ENCODE measurements at regions not wholly inside any gene's neighbourhood (a gene's known extent, or its start where the extent isn't known, plus 50 kb on each side); places are given as distances from the start of the nearest gene placed in this dataset.

DNA sequence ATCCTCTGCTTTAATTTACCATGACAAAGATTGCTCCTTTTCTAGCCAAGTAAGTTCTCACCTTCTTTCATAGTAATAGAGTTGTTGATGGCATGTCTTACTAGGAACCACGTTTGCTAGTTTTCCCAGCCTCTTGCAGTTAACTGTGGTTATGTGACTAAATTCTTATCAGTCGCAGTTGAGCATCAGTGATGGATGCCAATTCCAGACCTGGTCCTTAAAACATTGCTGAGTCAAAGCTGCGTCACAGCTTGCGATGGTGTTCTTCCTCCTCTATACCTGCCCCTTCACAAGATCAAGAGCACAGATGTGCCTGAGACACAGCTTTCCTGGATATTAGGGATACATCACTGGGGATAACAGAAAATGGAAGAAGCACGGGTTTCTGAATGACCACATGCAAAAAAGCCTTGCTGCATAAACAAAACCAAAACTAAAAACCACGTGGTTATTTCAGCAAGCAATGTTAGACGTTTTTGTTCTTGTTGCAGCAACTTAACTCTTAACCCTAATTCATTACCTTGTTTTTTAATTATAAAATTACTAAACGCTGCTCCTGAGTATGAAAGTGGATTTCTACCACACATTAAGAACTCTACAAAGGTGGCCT, 97.6 kb upstream of the DACH1 start (continued):
- TF ChIP-seq, protein P1, sequence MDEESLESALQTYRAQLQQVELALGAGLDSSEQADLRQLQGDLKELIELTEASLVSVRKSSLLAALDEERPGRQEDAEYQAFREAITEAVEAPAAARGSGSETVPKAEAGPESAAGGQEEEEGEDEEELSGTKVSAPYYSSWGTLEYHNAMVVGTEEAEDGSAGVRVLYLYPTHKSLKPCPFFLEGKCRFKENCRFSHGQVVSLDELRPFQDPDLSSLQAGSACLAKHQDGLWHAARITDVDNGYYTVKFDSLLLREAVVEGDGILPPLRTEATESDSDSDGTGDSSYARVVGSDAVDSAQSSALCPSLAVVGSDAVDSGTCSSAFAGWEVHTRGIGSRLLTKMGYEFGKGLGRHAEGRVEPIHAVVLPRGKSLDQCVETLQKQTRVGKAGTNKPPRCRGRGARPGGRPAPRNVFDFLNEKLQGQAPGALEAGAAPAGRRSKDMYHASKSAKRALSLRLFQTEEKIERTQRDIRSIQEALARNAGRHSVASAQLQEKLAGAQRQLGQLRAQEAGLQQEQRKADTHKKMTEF (CRISPR knock-in tag; IDR thresholded peaks at IDR 0.05) = no peak
- TF ChIP-seq ZSCAN9 (CRISPR knock-in tag; IDR thresholded peaks at IDR 0.05; ENCODE audit: borderline replicate concordance) (no peak), SALL1 (CRISPR knock-in tag; IDR thresholded peaks at IDR 0.05) (no peak), FOXP1 (IDR thresholded peaks at IDR 0.05) (no peak), FOXP1 (CRISPR knock-in tag; IDR thresholded peaks at IDR 0.05) (no peak)
- TF ChIP-seq, protein P2, sequence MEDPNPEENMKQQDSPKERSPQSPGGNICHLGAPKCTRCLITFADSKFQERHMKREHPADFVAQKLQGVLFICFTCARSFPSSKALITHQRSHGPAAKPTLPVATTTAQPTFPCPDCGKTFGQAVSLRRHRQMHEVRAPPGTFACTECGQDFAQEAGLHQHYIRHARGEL (CRISPR knock-in tag; IDR thresholded peaks at IDR 0.05) = no peak
- TF ChIP-seq, protein P3, sequence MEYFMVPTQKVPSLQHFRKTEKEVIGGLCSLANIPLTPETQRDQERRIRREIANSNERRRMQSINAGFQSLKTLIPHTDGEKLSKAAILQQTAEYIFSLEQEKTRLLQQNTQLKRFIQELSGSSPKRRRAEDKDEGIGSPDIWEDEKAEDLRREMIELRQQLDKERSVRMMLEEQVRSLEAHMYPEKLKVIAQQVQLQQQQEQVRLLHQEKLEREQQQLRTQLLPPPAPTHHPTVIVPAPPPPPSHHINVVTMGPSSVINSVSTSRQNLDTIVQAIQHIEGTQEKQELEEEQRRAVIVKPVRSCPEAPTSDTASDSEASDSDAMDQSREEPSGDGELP (IDR thresholded peaks at IDR 0.05; ENCODE audit: borderline replicate concordance, low read depth) = no peak

DNA sequence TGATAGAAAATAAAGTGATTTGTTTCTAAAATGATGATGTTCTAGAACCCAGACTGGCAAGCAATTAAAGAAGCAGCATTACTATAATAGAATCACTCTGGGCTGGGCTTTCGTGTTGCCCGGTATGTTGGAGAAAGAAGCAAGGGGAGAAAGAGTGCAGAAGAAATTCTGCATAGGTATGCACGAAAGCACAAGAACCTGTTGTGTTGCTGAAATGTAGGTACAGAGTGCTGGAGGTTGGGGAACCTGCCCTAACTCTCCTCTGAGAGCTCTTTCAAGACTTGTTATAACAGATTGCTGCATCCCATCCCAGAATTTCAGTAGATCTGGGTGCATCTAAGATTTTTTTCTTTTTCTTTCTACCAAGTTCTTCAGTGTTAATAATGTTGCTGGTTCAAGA, 95.7 kb upstream of the DACH1 start:
- in situ Hi-C loops (cut with HindIII; ENCODE audit: extremely low pct_ligation_motif_present, low pct_unique_long_range_greater_than_20kb) = no loop called here
- no peaks in the 10 kb centered on the region for H3K4me1 ChIP-seq (ENCODE audit: insufficient read depth, low read length)
- H3K4me3 ChIP-seq (replicated peaks in 1 of 3; ENCODE audit: insufficient read depth in 1 of 3, low read depth in 2 of 3, low read length in 3 of 3) = no peak overlapping the region
- H3K27me3 ChIP-seq (ENCODE audit: control insufficient read depth in 1 of 2, insufficient read depth in 2 of 2, low read length in 2 of 2) = no peaks in the 10 kb centered on the region
- no peak overlapping the region for H3K27ac ChIP-seq (ENCODE audit: extremely low read length, insufficient read depth, low read length)
- no TSS peak for BruUV-seq (replicated peaks)
- WGBS (ENCODE audit: low lambda C conversion rate) = 1% methylated on average over 3 of the region's 3 CpGs
- POLR2A ChIA-PET = no interaction called here
- no peak overlapping the region for H3K9ac ChIP-seq (ENCODE audit: insufficient read depth, low read depth, low read length)
- DNase-seq (ENCODE audit: low spot score) (no peak), ATAC-seq (no peak), FAIRE-seq (no peak)
- intact Hi-C loops (cut with micrococcal nuclease; ENCODE audit: unreplicated experiment) = no loop called here
- no peaks in the 10 kb centered on the region for H4K20me1 ChIP-seq (ENCODE audit: insufficient read depth, low read length)
- H3K79me2 ChIP-seq (ENCODE audit: insufficient read depth, low read length) = no peaks in the 10 kb centered on the region
- H3K36me3 ChIP-seq (replicated peaks in 1 of 2; ENCODE audit: control insufficient read depth in 1 of 2, insufficient read depth in 2 of 2, low read length in 2 of 2) = no peaks in the 10 kb centered on the region
- H2AFZ ChIP-seq (ENCODE audit: low read length) = no peak overlapping the region
- no peak overlapping the region for H3K4me2 ChIP-seq (ENCODE audit: low read depth, low read length)
- H3K9me3 ChIP-seq (ENCODE audit: low read length) = no peaks in the 10 kb centered on the region
- CTCF ChIA-PET (ENCODE audit: low intra/inter-chr PET ratio, low total read pairs) = no interaction called here
- no peak for TF ChIP-seq RAD21 (CRISPR knock-in tag; IDR thresholded peaks at IDR 0.05)
- TF ChIP-seq, protein P4, sequence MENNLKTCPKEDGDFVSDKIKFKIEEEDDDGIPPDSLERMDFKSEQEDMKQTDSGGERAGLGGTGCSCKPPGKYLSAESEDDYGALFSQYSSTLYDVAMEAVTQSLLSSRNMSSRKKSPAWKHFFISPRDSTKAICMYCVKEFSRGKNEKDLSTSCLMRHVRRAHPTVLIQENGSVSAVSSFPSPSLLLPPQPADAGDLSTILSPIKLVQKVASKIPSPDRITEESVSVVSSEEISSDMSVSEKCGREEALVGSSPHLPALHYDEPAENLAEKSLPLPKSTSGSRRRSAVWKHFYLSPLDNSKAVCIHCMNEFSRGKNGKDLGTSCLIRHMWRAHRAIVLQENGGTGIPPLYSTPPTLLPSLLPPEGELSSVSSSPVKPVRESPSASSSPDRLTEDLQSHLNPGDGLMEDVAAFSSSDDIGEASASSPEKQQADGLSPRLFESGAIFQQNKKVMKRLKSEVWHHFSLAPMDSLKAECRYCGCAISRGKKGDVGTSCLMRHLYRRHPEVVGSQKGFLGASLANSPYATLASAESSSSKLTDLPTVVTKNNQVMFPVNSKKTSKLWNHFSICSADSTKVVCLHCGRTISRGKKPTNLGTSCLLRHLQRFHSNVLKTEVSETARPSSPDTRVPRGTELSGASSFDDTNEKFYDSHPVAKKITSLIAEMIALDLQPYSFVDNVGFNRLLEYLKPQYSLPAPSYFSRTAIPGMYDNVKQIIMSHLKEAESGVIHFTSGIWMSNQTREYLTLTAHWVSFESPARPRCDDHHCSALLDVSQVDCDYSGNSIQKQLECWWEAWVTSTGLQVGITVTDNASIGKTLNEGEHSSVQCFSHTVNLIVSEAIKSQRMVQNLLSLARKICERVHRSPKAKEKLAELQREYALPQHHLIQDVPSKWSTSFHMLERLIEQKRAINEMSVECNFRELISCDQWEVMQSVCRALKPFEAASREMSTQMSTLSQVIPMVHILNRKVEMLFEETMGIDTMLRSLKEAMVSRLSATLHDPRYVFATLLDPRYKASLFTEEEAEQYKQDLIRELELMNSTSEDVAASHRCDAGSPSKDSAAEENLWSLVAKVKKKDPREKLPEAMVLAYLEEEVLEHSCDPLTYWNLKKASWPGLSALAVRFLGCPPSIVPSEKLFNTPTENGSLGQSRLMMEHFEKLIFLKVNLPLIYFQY (CRISPR knock-in tag; IDR thresholded peaks at IDR 0.05; ENCODE audit: borderline replicate concordance) = no peak
- TF ChIP-seq MYNN (CRISPR knock-in tag; IDR thresholded peaks at IDR 0.05; ENCODE audit: low read depth) = no peak
- TF ChIP-seq, protein P5, sequence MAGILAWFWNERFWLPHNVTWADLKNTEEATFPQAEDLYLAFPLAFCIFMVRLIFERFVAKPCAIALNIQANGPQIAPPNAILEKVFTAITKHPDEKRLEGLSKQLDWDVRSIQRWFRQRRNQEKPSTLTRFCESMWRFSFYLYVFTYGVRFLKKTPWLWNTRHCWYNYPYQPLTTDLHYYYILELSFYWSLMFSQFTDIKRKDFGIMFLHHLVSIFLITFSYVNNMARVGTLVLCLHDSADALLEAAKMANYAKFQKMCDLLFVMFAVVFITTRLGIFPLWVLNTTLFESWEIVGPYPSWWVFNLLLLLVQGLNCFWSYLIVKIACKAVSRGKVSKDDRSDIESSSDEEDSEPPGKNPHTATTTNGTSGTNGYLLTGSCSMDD (CRISPR knock-in tag; IDR thresholded peaks at IDR 0.05) = no peak
- TF ChIP-seq MEIS2 (CRISPR knock-in tag; IDR thresholded peaks at IDR 0.05) = no peak
- TF ChIP-seq, protein P6, sequence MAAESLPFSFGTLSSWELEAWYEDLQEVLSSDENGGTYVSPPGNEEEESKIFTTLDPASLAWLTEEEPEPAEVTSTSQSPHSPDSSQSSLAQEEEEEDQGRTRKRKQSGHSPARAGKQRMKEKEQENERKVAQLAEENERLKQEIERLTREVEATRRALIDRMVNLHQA (CRISPR knock-in tag; IDR thresholded peaks at IDR 0.05) = no peak
- TF ChIP-seq ZNF234 (CRISPR knock-in tag; conservative IDR thresholded peaks at IDR 0.05) = no peak
- TF ChIP-seq ZNF343 (CRISPR knock-in tag; IDR thresholded peaks at IDR 0.05) = no peak
- no peak for TF ChIP-seq ZNF672 (CRISPR knock-in tag; IDR thresholded peaks at IDR 0.05)
- no peak for TF ChIP-seq ZNF558 (CRISPR knock-in tag; IDR thresholded peaks at IDR 0.05; ENCODE audit: borderline replicate concordance)
- TF ChIP-seq KLF15 (CRISPR knock-in tag; IDR thresholded peaks at IDR 0.05; ENCODE audit: borderline replicate concordance) = no peak
